Karpas-422 (cell line): ENCODE measurements at regions not wholly inside any gene's neighbourhood (a gene's known extent, or its start where the extent isn't known, plus 50 kb on each side); places are given as distances from the start of the nearest gene placed in this dataset.
"Not testable (repeated sequence)": the region's sequence is repeated elsewhere in the genome, so short reads cannot be mapped to it uniquely, and the experiment has no call there.

Experiments used
- DNase-seq: peaks from one replicate; pipeline ENCODE4 v3.0.0-alpha.2; 2015
- H2AFZ ChIP-seq: fragments of 200-600 bp; sonication (generic); 2 replicates; pipeline ENCODE4 v1.6.1; 2014; ENCODE audit warnings: antibody characterized with exemption, low read length, mixed read lengths
- H3K27ac ChIP-seq: fragments of 200-600 bp; sonication (generic); 2 replicates; pipeline ENCODE4 v1.5.1; 2014; ENCODE audit warnings: mild to moderate bottlenecking, low read length, moderate library complexity
- H3K27me3 ChIP-seq: fragments of 200-600 bp; sonication (generic); 2 replicates; pipeline ENCODE4 v1.6.1; 2014; ENCODE audit warnings: low read length, mixed read lengths
- H3K36me3 ChIP-seq: fragments of 200-600 bp; sonication (generic); 2 replicates; pipeline ENCODE4 v1.6.1; 2014; ENCODE audit warnings: low read length, mixed read lengths; ENCODE audit not compliant: insufficient read depth
- H3K4me1 ChIP-seq: fragments of 200-600 bp; sonication (generic); 2 replicates; pipeline ENCODE4 v1.6.1; 2014; ENCODE audit warnings: mild to moderate bottlenecking, low read length, mixed read lengths
- H3K4me2 ChIP-seq: fragments of 200-600 bp; sonication (generic); 2 replicates; pipeline ENCODE4 v1.6.1; 2014; ENCODE audit warnings: low read length, low read depth, mild to moderate bottlenecking; ENCODE audit not compliant: poor library complexity, severe bottlenecking
- H3K4me3 ChIP-seq: fragments of 200-600 bp; sonication (generic); 2 replicates; pipeline ENCODE4 v1.5.1; 2014; ENCODE audit warnings: mild to moderate bottlenecking, antibody characterized with exemption, low read length, mixed read lengths
- H3K79me2 ChIP-seq: fragments of 200-600 bp; sonication (generic); 2 replicates; pipeline ENCODE4 v1.6.1; 2014; ENCODE audit warnings: mild to moderate bottlenecking, low read length, mixed read lengths
- H3K9ac ChIP-seq: fragments of 200-600 bp; sonication (generic); 2 replicates; pipeline ENCODE4 v1.6.0; 2014; ENCODE audit warnings: low read length
- H3K9me2 ChIP-seq: fragments of 200-600 bp; sonication (generic), shearing (Covaris generic); replicated peaks from 2 replicates; pipeline ENCODE4 v1.6.0; 2014; ENCODE audit warnings: mild to moderate bottlenecking, low read length, moderate library complexity; ENCODE audit not compliant: insufficient read depth
- H3K9me3 ChIP-seq: fragments of 300-700, 200-600 bp; sonication (generic); 2 replicates; pipeline ENCODE4 v1.6.1; 2014; ENCODE audit warnings: low read length, mixed read lengths
- H4K20me1 ChIP-seq: fragments of 200-600 bp; sonication (generic); 2 replicates; pipeline ENCODE4 v1.6.1; 2014; ENCODE audit warnings: mild to moderate bottlenecking, antibody characterized with exemption, low read length, low read depth; ENCODE audit not compliant: insufficient read depth

GRCh38 chr7:156504006-156504405 lies 136.6 kb upstream of the RNF32 start:
- no peak overlapping the region for H2AFZ ChIP-seq

GRCh38 chr7:156503196-156503595 lies 137.4 kb upstream of the RNF32 start:
- Histone ChIP-seq H3K4me1 (no peaks in the 10 kb centered on the region), H3K4me3 (no peak overlapping the region), H2AFZ (no peak overlapping the region), H3K4me2 (no peak overlapping the region), H3K79me2 (no peaks in the 10 kb centered on the region), H3K9me3 (no peaks in the 10 kb centered on the region), H4K20me1 (no peaks in the 10 kb centered on the region), H3K9me2 (no peaks in the 10 kb centered on the region), H3K9ac (no peak overlapping the region), H3K36me3 (no peaks in the 10 kb centered on the region), H3K27me3 (no peaks in the 10 kb centered on the region), H3K27ac (no peak overlapping the region)
- DNase-seq: no peak

More at GRCh38 chr7:156504006-156504405, 136.6 kb upstream of the RNF32 start:
- Histone ChIP-seq H4K20me1 (no peaks in the 10 kb centered on the region), H3K9me2 (no peaks in the 10 kb centered on the region), H3K4me3 (no peak overlapping the region), H3K9ac (no peak overlapping the region), H3K9me3 (no peaks in the 10 kb centered on the region), H3K79me2 (no peaks in the 10 kb centered on the region), H3K4me1 (no peaks in the 10 kb centered on the region), H3K36me3 (no peaks in the 10 kb centered on the region), H3K4me2 (no peak overlapping the region), H3K27me3 (no peaks in the 10 kb centered on the region), H3K27ac (no peak overlapping the region)
- DNase-seq: no peak

- DNase-seq, H4K20me1 ChIP-seq, H3K36me3 ChIP-seq, H3K4me2 ChIP-seq, H3K4me3 ChIP-seq, H2AFZ ChIP-seq, H3K4me1 ChIP-seq, H3K27ac ChIP-seq, H3K79me2 ChIP-seq, H3K9ac ChIP-seq, H3K9me3 ChIP-seq, H3K27me3 ChIP-seq, H3K9me2 ChIP-seq: not testable (repeated sequence)
Observed at GRCh38 chr7:156501815-156502214, 138.8 kb upstream of the RNF32 start.

- H3K9me2 ChIP-seq: no peaks in the 10 kb centered on the region
- no peak overlapping the region for H2AFZ ChIP-seq
- H3K9me3 ChIP-seq: no peaks in the 10 kb centered on the region
- H3K4me1 ChIP-seq: no peaks in the 10 kb centered on the region
- no peak overlapping the region for H3K4me3 ChIP-seq
- H3K79me2 ChIP-seq: no peaks in the 10 kb centered on the region
- no peak overlapping the region for H3K4me2 ChIP-seq
- no peak for DNase-seq
- no peaks in the 10 kb centered on the region for H3K36me3 ChIP-seq
- no peak overlapping the region for H3K9ac ChIP-seq
- no peaks in the 10 kb centered on the region for H3K27me3 ChIP-seq
- no peaks in the 10 kb centered on the region for H4K20me1 ChIP-seq
- H3K27ac ChIP-seq: no peak overlapping the region
Observed at GRCh38 chr7:156499247-156499881, 141.2 kb upstream of the RNF32 start.

GRCh38 chr7:156497776-156498509 lies 142.6 kb upstream of the RNF32 start:
- Histone ChIP-seq H3K4me1 (no peaks in the 10 kb centered on the region), H3K36me3 (no peaks in the 10 kb centered on the region), H4K20me1 (no peaks in the 10 kb centered on the region), H3K27ac (no peak overlapping the region), H3K79me2 (no peaks in the 10 kb centered on the region), H3K4me3 (no peak overlapping the region), H3K9me2 (no peaks in the 10 kb centered on the region), H3K4me2 (no peak overlapping the region), H3K9me3 (no peaks in the 10 kb centered on the region), H3K9ac (no peak overlapping the region), H3K27me3 (no peaks in the 10 kb centered on the region), H2AFZ (no peak overlapping the region)
- no peak for DNase-seq

- DNase-seq: no peak
- Histone ChIP-seq H3K27me3 (no peaks in the 10 kb centered on the region), H3K27ac (no peak overlapping the region), H4K20me1 (no peaks in the 10 kb centered on the region), H3K4me2 (no peak overlapping the region), H3K9me3 (no peaks in the 10 kb centered on the region), H3K36me3 (no peaks in the 10 kb centered on the region), H3K4me3 (no peak overlapping the region), H3K9me2 (no peaks in the 10 kb centered on the region), H3K4me1 (no peaks in the 10 kb centered on the region), H2AFZ (no peak overlapping the region), H3K9ac (no peak overlapping the region), H3K79me2 (no peaks in the 10 kb centered on the region)
Observed at GRCh38 chr7:156496865-156497264, 143.7 kb upstream of the RNF32 start.

- Histone ChIP-seq H3K27ac (no peak overlapping the region), H2AFZ (no peak overlapping the region), H3K4me1 (no peaks in the 10 kb centered on the region), H3K36me3 (no peaks in the 10 kb centered on the region), H3K27me3 (no peaks in the 10 kb centered on the region), H3K4me2 (no peak overlapping the region), H3K9me3 (no peaks in the 10 kb centered on the region), H3K9ac (no peak overlapping the region), H3K9me2 (no peaks in the 10 kb centered on the region), H3K4me3 (no peak overlapping the region), H3K79me2 (no peaks in the 10 kb centered on the region), H4K20me1 (no peaks in the 10 kb centered on the region)
- DNase-seq: no peak
Observed at GRCh38 chr7:156496363-156496769, 144.2 kb upstream of the RNF32 start.

GRCh38 chr7:156494960-156495359 lies 145.6 kb upstream of the RNF32 start:
- Histone ChIP-seq H2AFZ (no peak overlapping the region), H3K27ac (no peak overlapping the region), H3K9me3 (no peaks in the 10 kb centered on the region), H4K20me1 (no peaks in the 10 kb centered on the region), H3K9ac (no peak overlapping the region), H3K4me2 (no peak overlapping the region), H3K79me2 (no peaks in the 10 kb centered on the region), H3K9me2 (no peaks in the 10 kb centered on the region), H3K4me1 (no peaks in the 10 kb centered on the region), H3K4me3 (no peak overlapping the region), H3K36me3 (no peaks in the 10 kb centered on the region), H3K27me3 (no peaks in the 10 kb centered on the region)
- no peak for DNase-seq
